NOMO-1 (cell line): ENCODE measurements at regions not wholly inside any gene's neighbourhood (a gene's known extent, or its start where the extent isn't known, plus 50 kb on each side); places are given as distances from the start of the nearest gene placed in this dataset.

Experiments
- DNase-seq, 2 experiments: peaks; one replicate each; lab custom pipeline; 2025; ENCODE audit not compliant: unreplicated experiment in 2 of 2; lab: John Stamatoyannopoulos, UW

- no peak for DNase-seq
Observed at GRCh38 chr2:5544205-5544786, 147.9 kb upstream of the SOX11 start.

- DNase-seq, result no peak
Observed at GRCh38 chr2:5546181-5546580, 146.0 kb upstream of the SOX11 start.

- no peak for DNase-seq
Observed at GRCh38 chr2:5548991-5549715, 143.0 kb upstream of the SOX11 start.

GRCh38 chr2:5549771-5550170 is 142.4 kb upstream of the SOX11 start:
- no peak for DNase-seq

GRCh38 chr2:5555636-5556035 is 136.5 kb upstream of the SOX11 start:
- DNase-seq, result no peak

- DNase-seq, result no peak
Observed at GRCh38 chr2:5561006-5561405, 131.2 kb upstream of the SOX11 start.

GRCh38 chr2:5562426-5562825 is 129.8 kb upstream of the SOX11 start:
- DNase-seq, result no peak

GRCh38 chr2:5562865-5563264 is 129.3 kb upstream of the SOX11 start:
- no peak for DNase-seq

GRCh38 chr2:5563411-5563810 is 128.8 kb upstream of the SOX11 start:
- no peak for DNase-seq

GRCh38 chr2:5569256-5569655 is 122.9 kb upstream of the SOX11 start:
- DNase-seq, result no peak

- no peak for DNase-seq
Observed at GRCh38 chr2:5576015-5576414, 116.2 kb upstream of the SOX11 start.

GRCh38 chr2:5587766-5588165 is 104.4 kb upstream of the SOX11 start:
- DNase-seq, result no peak

GRCh38 chr2:5588601-5589000 is 103.6 kb upstream of the SOX11 start:
- no peak for DNase-seq

GRCh38 chr2:5589183-5589582 is 103.0 kb upstream of the SOX11 start:
- no peak for DNase-seq

GRCh38 chr2:5590886-5591285 is 101.3 kb upstream of the SOX11 start:
- no peak for DNase-seq

GRCh38 chr2:5592916-5593315 is 99.3 kb upstream of the SOX11 start:
- DNase-seq, result no peak

GRCh38 chr2:5594249-5594695 is 97.9 kb upstream of the SOX11 start:
- no peak for DNase-seq

GRCh38 chr2:5596868-5597267 is 95.3 kb upstream of the SOX11 start:
- DNase-seq, result no peak

GRCh38 chr2:5598156-5598555 is 94.0 kb upstream of the SOX11 start:
- DNase-seq, result no peak

- no peak for DNase-seq
Observed at GRCh38 chr2:5609201-5609600, 83.0 kb upstream of the SOX11 start.

- DNase-seq, result no peak
Observed at GRCh38 chr2:5612666-5613065, 79.5 kb upstream of the SOX11 start.

GRCh38 chr2:5616019-5616418 is 76.2 kb upstream of the SOX11 start:
- no peak for DNase-seq

GRCh38 chr2:5617358-5617757 is 74.8 kb upstream of the SOX11 start:
- no peak for DNase-seq
